Non-pigmented ciliary epithelial cell (primary cell): ENCODE measurements at regions not wholly inside any gene's neighbourhood (a gene's known extent, or its start where the extent isn't known, plus 50 kb on each side); places are given as distances from the start of the nearest gene placed in this dataset.

ENCODE experiments used
- DNase-seq: peaks from one replicate; pipeline ENCODE4 v3.0.0-alpha.2; 2010; ENCODE audit warnings: low read depth

GRCh38 chr15:31275331-31276262 lies 51.0 kb upstream of the KLF13 start:
- DNase-seq: no peak

GRCh38 chr15:31276596-31277298 lies 49.9 kb upstream of the KLF13 start:
- DNase-seq: no peak
